T-cell (primary cell): ENCODE measurements at regions not wholly inside any gene's neighbourhood (a gene's known extent, or its start where the extent isn't known, plus 50 kb on each side); places are given as distances from the start of the nearest gene placed in this dataset.
"Not testable (repeated sequence)": the region's sequence is repeated elsewhere in the genome, so short reads cannot be mapped to it uniquely, and the experiment has no call there.

Experiments used
- ATAC-seq, 4 experiments: fragments of 200-7000 bp in 3 of 4; fragments of 150-1000 bp in 1 of 4; cut with Tn5 transposase; replicated peaks in 1 of 4; 1 replicate in 3 of 4; 2 replicates in 1 of 4; pipeline ENCODE4 v1.10.0; 2021; ENCODE audit warnings: moderate library complexity in 3 of 4, mild to moderate bottlenecking in 2 of 4, moderate number of reproducible peaks in 1 of 4
- CTCF ChIA-PET, 2 donors: fragments of 300-600 bp; sonication (Branson Sonifier 250); formaldehyde crosslinking; loops; one replicate each; lab custom pipeline; 2022; ENCODE audit warnings: antibody characterized with exemption in 2 of 2; lab: Charles Lee
- POLR2A ChIA-PET, 2 donors: fragments of 300-600 bp; sonication (Branson Sonifier 250); formaldehyde crosslinking; loops; one replicate each; lab custom pipeline; 2022; ENCODE audit warnings: antibody characterized with exemption in 2 of 2; lab: Charles Lee
- DNase-seq, 35 experiments: peaks; one replicate each; pipeline versions ENCODE4 v3.0.0 to v3.0.0-alpha.2; 2013 to 2023
- H3K27ac ChIP-seq: one replicate; pipeline ENCODE4 v1.5.1; 2013; ENCODE audit warnings: low read length
- H3K27me3 ChIP-seq, 2 experiments: replicated peaks in 1 of 2; 1 replicate in 1 of 2; 2 replicates in 1 of 2; pipeline versions ENCODE4 v1.6.1 to v1.7.0; 2013; ENCODE audit warnings: low read length in 1 of 2, mixed read lengths in 1 of 2; ENCODE audit not compliant: control insufficient read depth in 2 of 2, insufficient read depth in 2 of 2; ENCODE audit errors: extremely low read depth in 1 of 2
- H3K36me3 ChIP-seq, 2 donors: 1 replicate in 1 of 2; 2 replicates in 1 of 2; pipeline versions ENCODE4 v1.6.1 to v1.7.0; 2013; ENCODE audit warnings: low read length in 1 of 2; ENCODE audit not compliant: control insufficient read depth in 2 of 2, insufficient read depth in 1 of 2; ENCODE audit errors: extremely low read depth in 1 of 2
- H3K4me1 ChIP-seq, 2 experiments: 1 replicate in 1 of 2; 2 replicates in 1 of 2; pipeline versions ENCODE4 v1.6.1 to v1.7.0; 2013; ENCODE audit warnings: low read length in 2 of 2, mixed read lengths in 1 of 2; ENCODE audit not compliant: insufficient read depth in 2 of 2, control insufficient read depth in 1 of 2; ENCODE audit errors: extremely low read depth in 1 of 2
- H3K4me3 ChIP-seq, 2 donors: 1 replicate in 1 of 2; 2 replicates in 1 of 2; pipeline versions ENCODE4 v1.5.1 to v1.7.0; 2013; ENCODE audit warnings: mild to moderate bottlenecking in 2 of 2, low read length in 1 of 2, moderate library complexity in 1 of 2; ENCODE audit not compliant: control insufficient read depth in 1 of 2; ENCODE audit errors: extremely low read depth in 1 of 2
- H3K9me3 ChIP-seq: 2 replicates; pipeline ENCODE4 v1.7.0; 2013
- H3K27ac Mint-ChIP-seq, 2 donors: one replicate each; pipeline ENCODE4 v1.8.0; 2020 to 2021; ENCODE audit warnings: mild to moderate bottlenecking in 2 of 2, mixed read lengths in 2 of 2
- H3K27me3 Mint-ChIP-seq, 2 donors: one replicate each; pipeline ENCODE4 v1.8.0; 2021 to 2022; ENCODE audit warnings: mixed read lengths in 2 of 2
- H3K36me3 Mint-ChIP-seq: one replicate; pipeline ENCODE4 v1.8.0; 2021; ENCODE audit warnings: mixed read lengths
- H3K4me1 Mint-ChIP-seq, 3 donors: one replicate each; pipeline ENCODE4 v1.8.0; 2020 to 2022; ENCODE audit warnings: mixed read lengths in 3 of 3, mild to moderate bottlenecking in 1 of 3
- H3K4me3 Mint-ChIP-seq, 3 donors: one replicate each; pipeline ENCODE4 v1.8.0; 2020 to 2022; ENCODE audit warnings: mild to moderate bottlenecking in 3 of 3, mixed read lengths in 3 of 3, moderate library complexity in 3 of 3
- H3K9me3 Mint-ChIP-seq, 3 donors: one replicate each; pipeline ENCODE4 v1.8.0; 2020 to 2022; ENCODE audit warnings: mixed read lengths in 3 of 3
- WGBS: methylation state at CpG from one replicate; pipeline ENCODE4 v1.1.5; 2013; ENCODE audit warnings: missing lambda C conversion rate; ENCODE audit not compliant: insufficient coverage; 5-methylcytosine and 5-hydroxymethylcytosine counted together

GRCh38 chr9:41053666-41054363, 74.7 kb downstream of the FOXD4L6 start:
- no CpG with 5 or more reads among the region's 4 CpGs for WGBS
- H3K9me3 ChIP-seq, H3K4me1 Mint-ChIP-seq, CTCF ChIA-PET, H3K4me1 ChIP-seq, H3K9me3 Mint-ChIP-seq, POLR2A ChIA-PET, H3K36me3 ChIP-seq, H3K4me3 Mint-ChIP-seq, DNase-seq, H3K27me3 Mint-ChIP-seq, ATAC-seq, H3K27ac ChIP-seq, H3K27ac Mint-ChIP-seq, H3K27me3 ChIP-seq, H3K4me3 ChIP-seq: not testable (repeated sequence)
- H3K36me3 Mint-ChIP-seq: peaks cover 31% of the 10 kb centered on the region

GRCh38 chr9:41048672-41049071, 79.8 kb downstream of the FOXD4L6 start:
- CTCF ChIA-PET, H3K27ac ChIP-seq, ATAC-seq, H3K4me1 Mint-ChIP-seq, H3K9me3 Mint-ChIP-seq, H3K4me1 ChIP-seq, POLR2A ChIA-PET, H3K4me3 ChIP-seq, H3K27ac Mint-ChIP-seq, H3K4me3 Mint-ChIP-seq, H3K27me3 ChIP-seq, H3K36me3 ChIP-seq, H3K27me3 Mint-ChIP-seq, DNase-seq, H3K9me3 ChIP-seq: not testable (repeated sequence)
- peaks cover 21% of the 10 kb centered on the region for H3K36me3 Mint-ChIP-seq
- no CpG with 5 or more reads among the region's 2 CpGs for WGBS

GRCh38 chr9:41047792-41048191, 80.7 kb downstream of the FOXD4L6 start:
- H3K9me3 Mint-ChIP-seq, H3K27me3 Mint-ChIP-seq, H3K27ac ChIP-seq, H3K4me1 ChIP-seq, CTCF ChIA-PET, DNase-seq, POLR2A ChIA-PET, H3K4me1 Mint-ChIP-seq, H3K36me3 ChIP-seq, H3K4me3 Mint-ChIP-seq, ATAC-seq, H3K9me3 ChIP-seq, H3K4me3 ChIP-seq, H3K27me3 ChIP-seq, H3K27ac Mint-ChIP-seq: not testable (repeated sequence)
- H3K36me3 Mint-ChIP-seq: peaks cover 21% of the 10 kb centered on the region

- H3K4me1 Mint-ChIP-seq, H3K27ac Mint-ChIP-seq, H3K27me3 ChIP-seq, DNase-seq, H3K4me3 ChIP-seq, H3K36me3 ChIP-seq, H3K9me3 ChIP-seq, H3K4me1 ChIP-seq, H3K4me3 Mint-ChIP-seq, H3K27ac ChIP-seq, H3K9me3 Mint-ChIP-seq, ATAC-seq, POLR2A ChIA-PET, H3K27me3 Mint-ChIP-seq, CTCF ChIA-PET: not testable (repeated sequence)
- WGBS: no CpG with 5 or more reads among the region's 2 CpGs
- H3K36me3 Mint-ChIP-seq: peaks cover 19% of the 10 kb centered on the region
These were observed 83.6 kb downstream of the FOXD4L6 start for GRCh38 chr9:41044930-41045329.

GRCh38 chr9:41043433-41043832, 85.0 kb downstream of the FOXD4L6 start:
- POLR2A ChIA-PET, DNase-seq, H3K27me3 ChIP-seq, ATAC-seq, H3K4me3 Mint-ChIP-seq, H3K4me3 ChIP-seq, H3K27ac Mint-ChIP-seq, H3K4me1 Mint-ChIP-seq, H3K9me3 Mint-ChIP-seq, H3K36me3 ChIP-seq, H3K4me1 ChIP-seq, H3K27me3 Mint-ChIP-seq, H3K27ac ChIP-seq, H3K9me3 ChIP-seq, CTCF ChIA-PET: not testable (repeated sequence)
- peaks cover 15% of the 10 kb centered on the region for H3K36me3 Mint-ChIP-seq
- no CpG with 5 or more reads among the region's 1 CpG for WGBS

- WGBS: no CpG with 5 or more reads among the region's 4 CpGs
- H3K4me3 ChIP-seq, H3K4me1 ChIP-seq, H3K9me3 ChIP-seq, H3K27me3 Mint-ChIP-seq, H3K9me3 Mint-ChIP-seq, POLR2A ChIA-PET, H3K27ac Mint-ChIP-seq, H3K27me3 ChIP-seq, H3K36me3 ChIP-seq, DNase-seq, CTCF ChIA-PET, ATAC-seq, H3K4me3 Mint-ChIP-seq, H3K27ac ChIP-seq, H3K4me1 Mint-ChIP-seq: not testable (repeated sequence)
- H3K36me3 Mint-ChIP-seq: peaks cover 15% of the 10 kb centered on the region
These were observed 86.4 kb downstream of the FOXD4L6 start for GRCh38 chr9:41042111-41042510.

- POLR2A ChIA-PET, H3K9me3 ChIP-seq, H3K27ac ChIP-seq, DNase-seq, H3K27me3 Mint-ChIP-seq, H3K4me1 ChIP-seq, H3K36me3 ChIP-seq, H3K27me3 ChIP-seq, H3K27ac Mint-ChIP-seq, H3K4me1 Mint-ChIP-seq, ATAC-seq, H3K4me3 ChIP-seq, CTCF ChIA-PET, H3K4me3 Mint-ChIP-seq, H3K9me3 Mint-ChIP-seq: not testable (repeated sequence)
- H3K36me3 Mint-ChIP-seq: peaks cover 15% of the 10 kb centered on the region
These were observed 87.7 kb downstream of the FOXD4L6 start for GRCh38 chr9:41040705-41041342.
